ENCODE measurements at regions not wholly inside any gene's neighbourhood (a gene's known extent, or its start where the extent isn't known, plus 50 kb on each side); places are given as distances from the start of the nearest gene placed in this dataset.
A peak's percentile ranks its signal among the peaks of the same experiment; 100 is the strongest.

DNA sequence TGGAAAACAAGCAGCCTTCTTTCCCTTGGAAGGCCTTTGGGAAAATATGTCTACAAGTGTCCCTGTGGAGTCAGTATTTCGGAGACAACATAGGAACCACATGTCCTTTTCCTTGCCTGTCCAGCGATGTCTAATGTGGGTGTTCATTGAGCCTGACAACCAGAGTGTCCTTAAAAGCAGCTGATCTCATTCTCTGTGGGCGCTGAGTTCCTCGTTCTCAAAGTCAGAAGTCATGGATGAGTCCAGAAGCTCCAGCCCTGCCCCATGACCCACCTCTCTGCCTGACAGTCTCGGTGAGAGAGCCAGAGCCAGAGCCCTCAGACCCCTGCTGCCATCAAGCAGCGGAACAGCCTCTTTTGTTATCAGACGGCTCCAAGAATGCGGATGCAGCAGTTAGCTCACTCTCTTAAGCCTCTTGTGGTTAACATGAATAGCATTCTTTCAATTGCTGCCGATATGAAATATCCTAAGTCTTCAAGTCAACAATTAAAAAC, 329.2 kb downstream of the TGFB2 start:
- TF ChIP-seq, protein P1, sequence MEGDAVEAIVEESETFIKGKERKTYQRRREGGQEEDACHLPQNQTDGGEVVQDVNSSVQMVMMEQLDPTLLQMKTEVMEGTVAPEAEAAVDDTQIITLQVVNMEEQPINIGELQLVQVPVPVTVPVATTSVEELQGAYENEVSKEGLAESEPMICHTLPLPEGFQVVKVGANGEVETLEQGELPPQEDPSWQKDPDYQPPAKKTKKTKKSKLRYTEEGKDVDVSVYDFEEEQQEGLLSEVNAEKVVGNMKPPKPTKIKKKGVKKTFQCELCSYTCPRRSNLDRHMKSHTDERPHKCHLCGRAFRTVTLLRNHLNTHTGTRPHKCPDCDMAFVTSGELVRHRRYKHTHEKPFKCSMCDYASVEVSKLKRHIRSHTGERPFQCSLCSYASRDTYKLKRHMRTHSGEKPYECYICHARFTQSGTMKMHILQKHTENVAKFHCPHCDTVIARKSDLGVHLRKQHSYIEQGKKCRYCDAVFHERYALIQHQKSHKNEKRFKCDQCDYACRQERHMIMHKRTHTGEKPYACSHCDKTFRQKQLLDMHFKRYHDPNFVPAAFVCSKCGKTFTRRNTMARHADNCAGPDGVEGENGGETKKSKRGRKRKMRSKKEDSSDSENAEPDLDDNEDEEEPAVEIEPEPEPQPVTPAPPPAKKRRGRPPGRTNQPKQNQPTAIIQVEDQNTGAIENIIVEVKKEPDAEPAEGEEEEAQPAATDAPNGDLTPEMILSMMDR (IDR thresholded peaks at IDR 0.05): peak in 1 of 6 experiments; percentile 19
- TF ChIP-seq EP300 (IDR thresholded peaks at IDR 0.05) (no peak), POLR2A (IDR thresholded peaks at IDR 0.05) (no peak)

Measured in upper lobe of left lung (tissue), 4 donors.